ENCODE measurements at regions not wholly inside any gene's neighbourhood (a gene's known extent, or its start where the extent isn't known, plus 50 kb on each side); places are given as distances from the start of the nearest gene placed in this dataset.

GRCh38 chr2:41933046-41933420, 114.8 kb upstream of the PKDCC start:
- no peak for DNase-seq (ENCODE audit: low spot score)

- DNase-seq (ENCODE audit: low spot score), result peak; percentile 62
These were observed 114.1 kb upstream of the PKDCC start for GRCh38 chr2:41933585-41934320.

GRCh38 chr2:41934329-41934958, 113.4 kb upstream of the PKDCC start:
- DNase-seq (ENCODE audit: low spot score), result no peak

DNA sequence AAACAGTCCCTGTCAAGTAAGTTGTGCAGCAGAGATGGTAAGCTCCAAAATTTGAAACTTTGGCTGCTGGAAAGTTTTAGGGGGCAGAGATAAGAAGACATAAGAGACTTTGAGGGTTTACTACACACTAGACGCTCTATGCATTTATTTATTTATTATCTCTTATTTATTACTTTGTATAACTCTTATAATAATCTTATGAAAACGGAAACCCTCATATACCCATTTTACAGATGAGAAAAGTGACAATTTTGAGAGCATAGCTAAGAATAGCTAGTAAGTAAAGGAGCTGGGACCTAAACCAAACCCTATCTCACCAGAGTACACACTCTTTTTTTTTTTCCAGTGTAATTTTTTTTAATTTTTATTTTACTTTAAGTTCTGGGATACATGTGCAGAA, 112.8 kb upstream of the PKDCC start:
- no peak for DNase-seq (ENCODE audit: low spot score)

DNA sequence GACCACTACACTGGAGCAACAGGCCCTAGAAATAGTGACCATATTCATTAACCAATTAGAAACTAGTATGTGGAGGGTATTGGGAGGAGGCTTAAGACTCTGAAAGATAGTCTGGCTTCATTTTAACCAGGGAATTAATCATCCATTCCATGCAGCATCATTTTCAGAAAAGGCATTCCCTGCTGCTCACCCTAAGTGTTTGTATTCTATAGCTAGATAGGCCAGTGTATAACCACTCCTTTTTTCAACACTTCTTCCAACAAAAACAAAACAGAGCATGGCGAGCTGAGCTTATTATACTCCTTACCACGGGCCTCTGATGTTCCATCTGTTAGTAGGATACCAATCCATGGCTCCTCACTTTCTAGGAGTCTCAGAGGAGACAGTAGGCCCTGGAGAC, 112.0 kb upstream of the PKDCC start:
- DNase-seq (ENCODE audit: low spot score), result no peak

DNA sequence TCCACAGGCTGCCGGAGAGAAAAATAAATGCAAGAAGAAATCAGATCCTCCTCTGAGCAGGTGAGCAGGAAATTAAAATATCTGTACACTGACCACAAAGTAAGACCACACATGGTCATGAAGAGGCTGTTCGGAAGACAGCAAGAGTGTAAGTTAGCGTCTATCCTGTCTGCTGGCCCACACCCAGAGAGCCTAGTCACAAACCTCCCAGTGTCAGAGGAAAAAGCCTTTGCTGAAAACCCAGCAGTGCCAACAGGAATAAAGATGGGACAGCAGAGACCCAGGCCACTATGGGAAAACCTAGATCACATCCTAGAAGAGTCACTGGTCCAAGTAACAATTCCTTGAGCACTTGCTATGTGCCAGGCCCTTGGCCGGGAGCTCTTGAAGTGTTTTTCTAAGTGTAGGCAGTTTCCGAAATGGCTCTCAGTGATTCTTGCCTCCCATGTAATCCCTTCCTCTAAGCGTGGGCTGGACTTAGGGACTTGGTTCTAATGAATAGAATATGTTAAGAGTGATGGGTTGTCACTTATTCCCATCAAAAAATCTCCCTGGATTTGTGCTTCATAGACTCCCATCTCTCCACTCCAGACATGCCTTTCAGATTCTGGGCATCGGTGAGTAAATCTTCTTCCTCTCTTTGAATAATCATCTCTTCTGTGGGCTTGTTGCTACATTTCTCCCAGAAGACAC, 110.9 kb upstream of the PKDCC start:
- no peak for DNase-seq (ENCODE audit: low spot score)

GRCh38 chr2:41937464-41937906, 110.3 kb upstream of the PKDCC start:
- no peak for DNase-seq (ENCODE audit: low spot score)

GRCh38 chr2:41937921-41938708, 109.7 kb upstream of the PKDCC start:
- no peak for DNase-seq (ENCODE audit: low spot score)

DNA sequence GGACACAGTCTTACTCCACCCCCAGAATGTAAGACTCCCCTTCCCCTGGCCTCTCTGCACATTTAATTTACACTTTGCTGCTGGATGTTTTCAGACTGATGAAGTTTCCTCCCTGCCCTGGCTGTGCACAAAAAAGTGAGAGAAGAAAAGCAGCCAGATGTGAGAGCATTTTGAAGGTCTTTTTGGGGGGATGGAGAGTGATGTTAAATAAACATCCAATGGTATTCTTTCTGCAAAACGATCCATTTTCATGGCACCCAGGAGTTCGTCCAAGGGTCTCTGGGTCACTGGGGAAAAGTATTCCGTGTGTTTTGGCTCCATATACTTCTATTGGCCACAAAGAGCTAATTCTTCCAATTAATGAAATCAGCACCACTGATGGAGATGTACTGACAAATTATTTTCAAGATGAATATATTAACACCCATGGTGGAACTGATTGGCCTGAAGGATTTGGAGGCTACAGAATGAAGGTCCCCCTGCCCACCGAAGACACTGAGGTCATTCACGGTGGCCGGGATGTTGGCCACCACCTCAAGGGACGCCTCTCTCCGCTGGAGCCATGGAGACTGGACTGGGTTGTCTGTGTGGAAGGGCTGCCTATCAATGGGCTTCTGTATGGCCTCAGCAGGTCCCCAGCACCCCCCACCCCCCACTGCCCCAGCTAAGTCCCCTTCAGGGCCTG, 107.6 kb upstream of the PKDCC start:
- DNase-seq (ENCODE audit: low spot score), result no peak

- DNase-seq (ENCODE audit: low spot score), result no peak
These were observed 107.1 kb upstream of the PKDCC start for GRCh38 chr2:41940745-41941063.

- DNase-seq (ENCODE audit: low spot score), result no peak
These were observed 106.0 kb upstream of the PKDCC start for GRCh38 chr2:41941831-41942230.

- DNase-seq (ENCODE audit: low spot score), result no peak
These were observed 105.5 kb upstream of the PKDCC start for GRCh38 chr2:41942278-41942677.

GRCh38 chr2:41943159-41943558, 104.7 kb upstream of the PKDCC start:
- DNase-seq (ENCODE audit: low spot score), result no peak

GRCh38 chr2:41944220-41944880, 103.5 kb upstream of the PKDCC start:
- DNase-seq (ENCODE audit: low spot score), result no peak

GRCh38 chr2:41947701-41948396, 100.0 kb upstream of the PKDCC start:
- no peak for DNase-seq (ENCODE audit: low spot score)

- no peak for DNase-seq (ENCODE audit: low spot score)
These were observed 99.4 kb upstream of the PKDCC start for GRCh38 chr2:41948397-41948763.

GRCh38 chr2:41949091-41949882, 98.5 kb upstream of the PKDCC start:
- DNase-seq (ENCODE audit: low spot score), result no peak

- no peak for DNase-seq (ENCODE audit: low spot score)
These were observed 97.7 kb upstream of the PKDCC start for GRCh38 chr2:41949883-41950665.

DNA sequence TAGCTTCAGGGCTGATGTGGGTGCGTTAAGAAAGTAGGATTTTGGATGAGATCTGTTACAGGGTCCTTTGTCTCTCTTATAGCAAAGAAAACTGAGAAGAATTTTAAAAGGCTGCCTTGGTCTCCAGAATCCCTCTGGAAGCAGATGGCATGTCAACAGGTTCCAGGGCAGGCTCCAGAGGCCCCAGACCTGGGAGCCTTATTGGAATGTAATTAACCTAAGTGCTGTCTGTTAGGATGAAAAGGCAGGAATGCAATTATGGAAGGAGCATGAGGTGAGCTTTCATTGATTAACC, 97.2 kb upstream of the PKDCC start:
- DNase-seq (ENCODE audit: low spot score), result no peak

Data from kidney tubule cell (primary cell).